ENCODE measurements at regions not wholly inside any gene's neighbourhood (a gene's known extent, or its start where the extent isn't known, plus 50 kb on each side); places are given as distances from the start of the nearest gene placed in this dataset.

GRCh38 chr17:13078591-13079385 is 61.0 kb upstream of the ELAC2 start:
- no TSS peak for BruUV-seq (replicated peaks)
- Mint-ChIP-seq H3K27me3 (ENCODE audit: insufficient read depth, unreplicated experiment) (peaks cover 16% of the 10 kb centered on the region), H3K27ac (ENCODE audit: low read depth, unreplicated experiment) (no peak overlapping the region), H3K4me3 (ENCODE audit: unreplicated experiment) (no peak overlapping the region), H3K36me3 (ENCODE audit: insufficient read depth, unreplicated experiment) (no peaks in the 10 kb centered on the region), H3K4me1 (ENCODE audit: insufficient read depth, unreplicated experiment) (peaks cover 4% of the 10 kb centered on the region), H3K9me3 (ENCODE audit: unreplicated experiment) (no peaks in the 10 kb centered on the region)
- TF ChIP-seq CTCF (IDR thresholded peaks at IDR 0.05; ENCODE audit: unreplicated experiment), result no peak
- intact Hi-C loops (cut with micrococcal nuclease), result no loop called here
- POLR2A ChIA-PET, result no interaction called here
- CTCF ChIA-PET, result interaction anchor here (0.6 to 2.0 kb wide), 2 partner anchors 28 to 49 kb away, joined by 3 to 10 read pairs; no protein-coding TSS in a partner anchor
- no peak for DNase-seq (ENCODE audit: unreplicated experiment)

DNA sequence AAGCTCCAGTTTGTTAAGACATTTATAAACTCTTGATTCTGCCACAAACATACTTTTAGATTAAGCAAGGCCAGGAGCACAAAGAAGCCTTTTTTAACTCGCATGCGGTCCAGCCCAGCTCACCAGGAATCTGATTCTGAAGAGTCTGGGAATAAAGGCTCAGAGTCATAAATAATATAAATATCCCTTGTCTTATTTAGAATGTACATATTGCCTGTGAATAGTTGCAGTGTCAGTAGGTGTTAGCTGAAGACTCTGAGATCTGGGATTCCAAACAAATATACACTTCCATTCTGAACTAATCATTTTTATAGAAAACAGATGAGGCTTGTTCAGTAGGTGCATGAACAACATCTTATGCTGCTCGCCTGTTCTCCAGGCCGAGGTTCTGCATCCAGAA is 59.1 kb upstream of the ELAC2 start:
- intact Hi-C loops (cut with micrococcal nuclease), result no loop called here
- Mint-ChIP-seq H3K27ac (ENCODE audit: low read depth, unreplicated experiment) (no peak overlapping the region), H3K9me3 (ENCODE audit: unreplicated experiment) (no peaks in the 10 kb centered on the region), H3K4me3 (ENCODE audit: unreplicated experiment) (no peak overlapping the region), H3K27me3 (ENCODE audit: insufficient read depth, unreplicated experiment) (peaks cover 13% of the 10 kb centered on the region), H3K4me1 (ENCODE audit: insufficient read depth, unreplicated experiment) (peaks cover 6% of the 10 kb centered on the region), H3K36me3 (ENCODE audit: insufficient read depth, unreplicated experiment) (no peaks in the 10 kb centered on the region)
- no peak for TF ChIP-seq CTCF (IDR thresholded peaks at IDR 0.05; ENCODE audit: unreplicated experiment)
- no peak for DNase-seq (ENCODE audit: unreplicated experiment)
- CTCF ChIA-PET, result interaction anchor here (0.7 kb wide), 2 partner anchors 45 to 983 kb away, joined by 3 read pairs; no protein-coding TSS in a partner anchor
- BruUV-seq (replicated peaks), result no TSS peak
- POLR2A ChIA-PET, result no interaction called here

GRCh38 chr17:13074026-13074425 is 56.2 kb upstream of the ELAC2 start:
- CTCF ChIA-PET, result interaction anchor here (0.5 to 1.3 kb wide), 2 partner anchors 40 to 63 kb away, joined by 3 read pairs; no protein-coding TSS in a partner anchor
- Mint-ChIP-seq H3K36me3 (ENCODE audit: insufficient read depth, unreplicated experiment) (no peaks in the 10 kb centered on the region), H3K27ac (ENCODE audit: low read depth, unreplicated experiment) (no peak overlapping the region), H3K4me3 (ENCODE audit: unreplicated experiment) (no peak overlapping the region), H3K9me3 (ENCODE audit: unreplicated experiment) (no peaks in the 10 kb centered on the region), H3K4me1 (ENCODE audit: insufficient read depth, unreplicated experiment) (peaks cover 6% of the 10 kb centered on the region), H3K27me3 (ENCODE audit: insufficient read depth, unreplicated experiment) (peaks cover 25% of the 10 kb centered on the region)
- intact Hi-C loops (cut with micrococcal nuclease), result no loop called here
- POLR2A ChIA-PET, result no interaction called here
- BruUV-seq (replicated peaks), result no TSS peak
- DNase-seq (ENCODE audit: unreplicated experiment), result peak; percentile 36
- no peak for TF ChIP-seq CTCF (IDR thresholded peaks at IDR 0.05; ENCODE audit: unreplicated experiment)

DNA sequence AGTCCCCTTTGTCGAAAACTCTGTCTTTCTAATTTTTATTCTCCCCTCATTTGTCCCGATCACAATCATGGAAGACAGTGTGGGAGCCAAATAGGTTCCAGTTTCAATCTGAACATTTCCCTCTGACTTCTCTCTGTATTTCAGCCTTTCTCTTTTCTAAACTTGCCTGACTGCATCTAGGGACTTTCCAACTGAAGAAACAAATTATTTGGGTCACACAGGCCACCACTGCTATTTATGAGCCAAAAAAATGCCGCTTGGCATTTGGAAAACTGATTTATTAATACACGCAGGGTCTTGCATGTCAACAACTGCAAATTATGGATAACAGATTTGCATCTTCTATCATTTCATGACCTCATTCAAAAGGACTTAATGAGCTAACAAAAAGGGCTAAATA is 55.2 kb upstream of the ELAC2 start:
- Mint-ChIP-seq H3K4me3 (ENCODE audit: unreplicated experiment) (no peak overlapping the region), H3K9me3 (ENCODE audit: unreplicated experiment) (no peaks in the 10 kb centered on the region), H3K27ac (ENCODE audit: low read depth, unreplicated experiment) (no peak overlapping the region), H3K36me3 (ENCODE audit: insufficient read depth, unreplicated experiment) (no peaks in the 10 kb centered on the region), H3K27me3 (ENCODE audit: insufficient read depth, unreplicated experiment) (peaks cover 25% of the 10 kb centered on the region), H3K4me1 (ENCODE audit: insufficient read depth, unreplicated experiment) (peaks cover 6% of the 10 kb centered on the region)
- TF ChIP-seq CTCF (IDR thresholded peaks at IDR 0.05; ENCODE audit: unreplicated experiment), result no peak
- CTCF ChIA-PET, result interaction anchor here (1.3 kb wide), 1 partner anchor 41 kb away, joined by 3 read pairs; no protein-coding TSS in a partner anchor
- intact Hi-C loops (cut with micrococcal nuclease), result no loop called here
- BruUV-seq (replicated peaks), result no TSS peak
- POLR2A ChIA-PET, result no interaction called here
- no peak for DNase-seq (ENCODE audit: unreplicated experiment)
